ENCODE measurements at regions not wholly inside any gene's neighbourhood (a gene's known extent, or its start where the extent isn't known, plus 50 kb on each side); places are given as distances from the start of the nearest gene placed in this dataset.

DNA sequence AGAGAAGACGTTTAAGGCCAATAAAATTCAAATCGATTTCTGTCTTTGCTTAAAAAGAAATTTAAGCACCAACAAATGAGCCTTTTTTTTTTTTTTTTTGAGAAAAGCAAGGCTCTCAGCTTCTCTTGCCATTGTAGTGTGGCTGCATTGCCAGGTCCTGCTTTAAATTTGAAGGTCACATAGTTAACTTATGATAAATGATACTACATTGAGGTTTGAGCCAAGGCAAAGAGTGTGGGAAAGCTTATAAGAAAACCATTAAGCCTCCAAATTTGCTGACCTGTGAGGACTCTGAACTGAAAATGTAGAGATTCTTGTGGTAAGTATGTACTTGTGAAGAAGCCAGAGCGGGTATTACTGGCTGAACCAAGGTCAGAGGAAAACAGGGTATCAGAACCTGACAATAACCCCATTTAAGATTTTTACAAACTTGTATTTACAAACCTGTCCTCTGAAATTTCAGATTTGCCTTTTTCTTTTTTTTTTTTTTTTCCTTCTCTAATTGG lies 519.7 kb upstream of the RGMA start (continued):
- TF ChIP-seq KDM5A (IDR thresholded peaks at IDR 0.05; ENCODE audit: low read length) (no peak), EGR1 (IDR thresholded peaks at IDR 0.05; ENCODE audit: borderline replicate concordance, low read depth, low read length) (no peak), ZNF274 (IDR thresholded peaks at IDR 0.05; ENCODE audit: borderline replicate concordance, extremely low read depth, low read length) (no peak), EZH2 (IDR thresholded peaks at IDR 0.05; ENCODE audit: low read depth, low read length, severe bottlenecking) (no peak), TAF7 (optimal IDR thresholded peaks at IDR 0.05; ENCODE audit: borderline replicate concordance, low read depth, low read length) (no peak), GTF2F1 (IDR thresholded peaks at IDR 0.05; ENCODE audit: borderline replicate concordance, low read depth, low read length) (no peak)

Measured in H1 (cell line).